GM06990 (cell line): ENCODE measurements at regions not wholly inside any gene's neighbourhood (a gene's known extent, or its start where the extent isn't known, plus 50 kb on each side); places are given as distances from the start of the nearest gene placed in this dataset.

Experiments
- DNase-seq: peaks from one replicate; pipeline ENCODE4 v3.0.0-alpha.2; 2011; ENCODE audit not compliant: insufficient read length; ENCODE audit errors: extremely low read depth
- H3K27me3 ChIP-seq: replicated peaks from 2 replicates; pipeline ENCODE4 v1.6.0; 2011; ENCODE audit warnings: low read length; ENCODE audit not compliant: control insufficient read depth, insufficient read depth
- H3K36me3 ChIP-seq: 2 replicates; pipeline ENCODE4 v1.5.1; 2011; ENCODE audit warnings: low read length; ENCODE audit not compliant: control insufficient read depth, insufficient read depth
- H3K4me3 ChIP-seq: replicated peaks from 2 replicates; pipeline ENCODE4 v1.5.1; 2011; ENCODE audit warnings: low read depth, mild to moderate bottlenecking, control low read depth, low read length
- CTCF ChIP-seq: IDR thresholded peaks from 2 replicates; pipeline ENCODE4 v1.5.1; 2011; ENCODE audit warnings: low read length, control low read depth, mild to moderate bottlenecking, inconsistent platforms; ENCODE audit not compliant: insufficient read depth, poor library complexity, severe bottlenecking

GRCh38 chr19:30076101-30076551, 134.1 kb downstream of the URI1 start:
- H3K4me3 ChIP-seq = no peak overlapping the region
- H3K27me3 ChIP-seq = no peaks in the 10 kb centered on the region; the same call in 1 of the 2 replicates
- no peak for DNase-seq
- H3K36me3 ChIP-seq = no peaks in the 10 kb centered on the region
- TF ChIP-seq CTCF = no peak

- no peak for DNase-seq
- H3K27me3 ChIP-seq = no peaks in the 10 kb centered on the region; the same call in 1 of the 2 replicates
Measured at GRCh38 chr19:30076751-30077670, 135.0 kb downstream of the URI1 start.

GRCh38 chr19:30077851-30078355, 135.9 kb downstream of the URI1 start:
- DNase-seq = no peak
- H3K36me3 ChIP-seq = no peaks in the 10 kb centered on the region
- TF ChIP-seq CTCF = no peak
- no peak overlapping the region for H3K4me3 ChIP-seq
- H3K27me3 ChIP-seq = no peaks in the 10 kb centered on the region; the same call in 1 of the 2 replicates

More at GRCh38 chr19:30076751-30077670, 135.0 kb downstream of the URI1 start:
- Histone ChIP-seq H3K36me3 (no peaks in the 10 kb centered on the region), H3K4me3 (no peak overlapping the region)
- no peak for TF ChIP-seq CTCF

GRCh38 chr19:30078381-30078910, 136.4 kb downstream of the URI1 start:
- no peak overlapping the region for H3K4me3 ChIP-seq
- TF ChIP-seq CTCF = no peak
- H3K36me3 ChIP-seq = no peaks in the 10 kb centered on the region
- H3K27me3 ChIP-seq = no peaks in the 10 kb centered on the region; the same call in 1 of the 2 replicates
- no peak for DNase-seq

- Histone ChIP-seq H3K36me3 (no peaks in the 10 kb centered on the region), H3K4me3 (no peak overlapping the region), H3K27me3 (no peaks in the 10 kb centered on the region; the same call in 1 of the 2 replicates)
- no peak for DNase-seq
- TF ChIP-seq CTCF = no peak
Measured at GRCh38 chr19:30079200-30079599, 137.2 kb downstream of the URI1 start.
